GM12878 (cell line): ENCODE measurements at regions not wholly inside any gene's neighbourhood (a gene's known extent, or its start where the extent isn't known, plus 50 kb on each side); places are given as distances from the start of the nearest gene placed in this dataset.
"Not testable (repeated sequence)": the region's sequence is repeated elsewhere in the genome, so short reads cannot be mapped to it uniquely, and the experiment has no call there.

Source experiments
- DPF2 ChIP-seq: fragments of 450-650 bp; IDR thresholded peaks from 2 replicates; pipeline ENCODE4 v1.6.1; 2017; ENCODE audit warnings: mild to moderate bottlenecking
- GATAD2B ChIP-seq: fragments of 450-650 bp; conservative IDR thresholded peaks from 2 replicates; pipeline ENCODE4 v1.6.1; 2017; ENCODE audit warnings: low read depth, mild to moderate bottlenecking, moderate library complexity
- RCOR1 ChIP-seq: conservative IDR thresholded peaks from 2 replicates; pipeline ENCODE4 v1.6.1; 2012; ENCODE audit warnings: low read depth, low read length, improper control_type of control experiment
- SMAD1 ChIP-seq: fragments of 450-650 bp; IDR thresholded peaks from 2 replicates; pipeline ENCODE4 v1.6.1; 2018; ENCODE audit warnings: mild to moderate bottlenecking, low read depth; ENCODE audit not compliant: partially characterized antibody
- TCF12 ChIP-seq: IDR thresholded peaks from 2 replicates; pipeline ENCODE4 v1.6.1; 2011; ENCODE audit warnings: low read depth, mild to moderate bottlenecking, low read length
- TF ChIP-seq, protein P1 (sequence below), 3 experiments: IDR thresholded peaks in 2 of 3; conservative IDR thresholded peaks in 1 of 3; 2 replicates each; pipeline ENCODE4 v1.5.1; 2011; ENCODE audit warnings: low read depth in 3 of 3, low read length in 3 of 3, mild to moderate bottlenecking in 3 of 3, control low read depth in 2 of 3, moderate library complexity in 2 of 3, inconsistent platforms in 1 of 3, mixed read lengths in 1 of 3; ENCODE audit not compliant: control insufficient read depth in 2 of 3, insufficient read depth in 1 of 3; ENCODE audit errors: extremely low read depth in 1 of 3

DNA sequence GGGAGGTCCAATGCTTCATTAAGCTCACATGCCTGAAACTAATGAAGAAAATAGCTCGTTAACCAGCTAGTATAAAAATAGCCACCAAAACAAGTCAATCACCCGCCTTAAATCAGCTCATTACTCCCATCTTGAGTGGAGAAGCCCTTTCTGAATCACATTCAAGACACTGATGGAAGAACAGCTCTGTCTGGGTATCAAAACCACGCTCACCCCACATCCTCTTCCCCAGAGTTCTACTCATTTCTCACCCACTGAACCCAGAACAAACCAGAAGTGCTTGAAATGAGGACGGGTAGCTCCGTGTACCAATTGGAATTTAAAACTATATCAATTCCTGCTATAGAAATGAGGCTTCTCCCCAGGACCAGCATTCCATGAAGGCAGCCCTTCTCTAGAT is 120.8 kb upstream of the CCZ1B start:
- TF ChIP-seq, protein P1, sequence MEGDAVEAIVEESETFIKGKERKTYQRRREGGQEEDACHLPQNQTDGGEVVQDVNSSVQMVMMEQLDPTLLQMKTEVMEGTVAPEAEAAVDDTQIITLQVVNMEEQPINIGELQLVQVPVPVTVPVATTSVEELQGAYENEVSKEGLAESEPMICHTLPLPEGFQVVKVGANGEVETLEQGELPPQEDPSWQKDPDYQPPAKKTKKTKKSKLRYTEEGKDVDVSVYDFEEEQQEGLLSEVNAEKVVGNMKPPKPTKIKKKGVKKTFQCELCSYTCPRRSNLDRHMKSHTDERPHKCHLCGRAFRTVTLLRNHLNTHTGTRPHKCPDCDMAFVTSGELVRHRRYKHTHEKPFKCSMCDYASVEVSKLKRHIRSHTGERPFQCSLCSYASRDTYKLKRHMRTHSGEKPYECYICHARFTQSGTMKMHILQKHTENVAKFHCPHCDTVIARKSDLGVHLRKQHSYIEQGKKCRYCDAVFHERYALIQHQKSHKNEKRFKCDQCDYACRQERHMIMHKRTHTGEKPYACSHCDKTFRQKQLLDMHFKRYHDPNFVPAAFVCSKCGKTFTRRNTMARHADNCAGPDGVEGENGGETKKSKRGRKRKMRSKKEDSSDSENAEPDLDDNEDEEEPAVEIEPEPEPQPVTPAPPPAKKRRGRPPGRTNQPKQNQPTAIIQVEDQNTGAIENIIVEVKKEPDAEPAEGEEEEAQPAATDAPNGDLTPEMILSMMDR (IDR thresholded peaks at IDR 0.05 in 2 of 3, conservative IDR thresholded peaks at IDR 0.05 in 1 of 3; ENCODE audit: control insufficient read depth in 2 of 3, extremely low read depth in 1 of 3, insufficient read depth in 1 of 3, low read depth in 3 of 3, low read length in 3 of 3): not testable (repeated sequence)
- not testable (repeated sequence) for TF ChIP-seq SMAD1, RCOR1, TCF12, GATAD2B, DPF2
